Osteoblast (primary cell): ENCODE measurements at regions not wholly inside any gene's neighbourhood (a gene's known extent, or its start where the extent isn't known, plus 50 kb on each side); places are given as distances from the start of the nearest gene placed in this dataset.
"Not testable (repeated sequence)": the region's sequence is repeated elsewhere in the genome, so short reads cannot be mapped to it uniquely, and the experiment has no call there.

Source experiments
- DNase-seq: peaks from one replicate; pipeline ENCODE4 v3.0.0; 2011; ENCODE audit warnings: low spot score, mixed read lengths; ENCODE audit not compliant: insufficient read length; ENCODE audit errors: missing footprints
- H2AFZ ChIP-seq: 2 replicates; pipeline ENCODE4 v1.6.0; 2011; ENCODE audit warnings: mild to moderate bottlenecking, low read length
- H3K27ac ChIP-seq: 2 replicates; pipeline ENCODE4 v1.5.1; 2011; ENCODE audit warnings: mild to moderate bottlenecking, low read depth, low read length, moderate library complexity
- H3K27me3 ChIP-seq: 2 replicates; pipeline ENCODE4 v1.6.0; 2012; ENCODE audit warnings: mild to moderate bottlenecking, control low read depth, inconsistent platforms, low read length, moderate library complexity; ENCODE audit not compliant: insufficient read depth
- H3K36me3 ChIP-seq: 2 replicates; pipeline ENCODE4 v1.5.1; 2011; ENCODE audit warnings: mild to moderate bottlenecking, low read length, control low read depth, moderate library complexity; ENCODE audit not compliant: insufficient read depth
- H3K4me1 ChIP-seq: 2 replicates; pipeline ENCODE4 v1.5.1; 2011; ENCODE audit warnings: mild to moderate bottlenecking, low read length, control low read depth, moderate library complexity; ENCODE audit not compliant: insufficient read depth
- H3K4me2 ChIP-seq: 2 replicates; pipeline ENCODE4 v1.6.0; 2011; ENCODE audit warnings: mild to moderate bottlenecking, low read length; ENCODE audit not compliant: insufficient read depth
- H3K4me3 ChIP-seq: fragments of 200-600 bp; sonication (generic); 3 replicates; pipeline ENCODE4 v1.5.1; 2012; ENCODE audit warnings: mild to moderate bottlenecking, low read length, inconsistent platforms; ENCODE audit not compliant: insufficient read depth
- H3K79me2 ChIP-seq: 2 replicates; pipeline ENCODE4 v1.6.0; 2012; ENCODE audit warnings: mild to moderate bottlenecking, low read length, control low read depth, inconsistent platforms; ENCODE audit not compliant: insufficient read depth
- H3K9me3 ChIP-seq: 2 replicates; pipeline ENCODE4 v1.5.1; 2011; ENCODE audit warnings: low read depth, low read length, control low read depth
- H4K20me1 ChIP-seq: 2 replicates; pipeline ENCODE4 v1.6.0; 2012; ENCODE audit warnings: mild to moderate bottlenecking, low read length, control low read depth; ENCODE audit not compliant: insufficient read depth
- CTCF ChIP-seq: IDR thresholded peaks from 2 replicates; pipeline ENCODE4 v1.5.1; 2011; ENCODE audit warnings: mild to moderate bottlenecking, low read depth, low read length, moderate library complexity; ENCODE audit errors: extremely low read depth

GRCh38 chr12:91722072-91722471 is 423.6 kb downstream of the BTG1 start:
- H3K9me3 ChIP-seq: no peaks in the 10 kb centered on the region
- H2AFZ ChIP-seq: no peak overlapping the region
- H3K36me3 ChIP-seq: no peaks in the 10 kb centered on the region
- H3K79me2 ChIP-seq: no peaks in the 10 kb centered on the region
- no peak for TF ChIP-seq CTCF
- DNase-seq: no peak
- no peaks in the 10 kb centered on the region for H3K4me1 ChIP-seq
- no peak overlapping the region for H3K4me3 ChIP-seq
- no peak overlapping the region for H3K4me2 ChIP-seq
- no peaks in the 10 kb centered on the region for H4K20me1 ChIP-seq
- H3K27ac ChIP-seq: no peak overlapping the region
- no peaks in the 10 kb centered on the region for H3K27me3 ChIP-seq

GRCh38 chr12:91721023-91721422 is 424.6 kb downstream of the BTG1 start:
- no peaks in the 10 kb centered on the region for H4K20me1 ChIP-seq
- H3K36me3 ChIP-seq: no peaks in the 10 kb centered on the region
- no peaks in the 10 kb centered on the region for H3K27me3 ChIP-seq
- no peaks in the 10 kb centered on the region for H3K9me3 ChIP-seq
- no peaks in the 10 kb centered on the region for H3K4me1 ChIP-seq
- no peak overlapping the region for H3K4me2 ChIP-seq
- no peak overlapping the region for H2AFZ ChIP-seq
- H3K4me3 ChIP-seq: no peak overlapping the region
- H3K79me2 ChIP-seq: no peaks in the 10 kb centered on the region
- no peak for DNase-seq
- no peak for TF ChIP-seq CTCF
- H3K27ac ChIP-seq: no peak overlapping the region

- Histone ChIP-seq H3K4me2 (no peak overlapping the region), H3K36me3 (no peaks in the 10 kb centered on the region), H3K27me3 (no peaks in the 10 kb centered on the region), H3K4me3 (no peak overlapping the region), H4K20me1 (no peaks in the 10 kb centered on the region), H3K4me1 (no peaks in the 10 kb centered on the region), H3K27ac (no peak overlapping the region), H3K9me3 (no peaks in the 10 kb centered on the region), H3K79me2 (no peaks in the 10 kb centered on the region), H2AFZ (no peak overlapping the region)
- TF ChIP-seq CTCF: no peak
- no peak for DNase-seq
Observed at GRCh38 chr12:91718326-91718725, 427.3 kb downstream of the BTG1 start.

GRCh38 chr12:91717804-91718203 is 427.8 kb downstream of the BTG1 start:
- Histone ChIP-seq H3K27ac (no peak overlapping the region), H2AFZ (no peak overlapping the region), H3K36me3 (no peaks in the 10 kb centered on the region), H3K4me1 (no peaks in the 10 kb centered on the region), H3K4me2 (no peak overlapping the region), H3K79me2 (no peaks in the 10 kb centered on the region), H4K20me1 (no peaks in the 10 kb centered on the region), H3K9me3 (no peaks in the 10 kb centered on the region), H3K4me3 (no peak overlapping the region), H3K27me3 (no peaks in the 10 kb centered on the region)
- TF ChIP-seq CTCF: no peak
- no peak for DNase-seq

GRCh38 chr12:91711925-91712324 is 433.7 kb downstream of the BTG1 start:
- not testable (repeated sequence) for H3K4me1 ChIP-seq, H3K4me2 ChIP-seq, H2AFZ ChIP-seq, H3K27ac ChIP-seq, H4K20me1 ChIP-seq, H3K9me3 ChIP-seq, DNase-seq, H3K79me2 ChIP-seq, H3K27me3 ChIP-seq, H3K36me3 ChIP-seq, H3K4me3 ChIP-seq
